GM18868 (cell line): ENCODE measurements at regions not wholly inside any gene's neighbourhood (a gene's known extent, or its start where the extent isn't known, plus 50 kb on each side); places are given as distances from the start of the nearest gene placed in this dataset.
"Not testable (repeated sequence)": the region's sequence is repeated elsewhere in the genome, so short reads cannot be mapped to it uniquely, and the experiment has no call there.

Experiments used
- ATAC-seq: cut with Tn5 transposase; IDR thresholded peaks from one replicate; pipeline ENCODE4 v1.9.1; 2021; ENCODE audit warnings: mild to moderate bottlenecking, moderate library complexity; ENCODE audit not compliant: unreplicated experiment

DNA sequence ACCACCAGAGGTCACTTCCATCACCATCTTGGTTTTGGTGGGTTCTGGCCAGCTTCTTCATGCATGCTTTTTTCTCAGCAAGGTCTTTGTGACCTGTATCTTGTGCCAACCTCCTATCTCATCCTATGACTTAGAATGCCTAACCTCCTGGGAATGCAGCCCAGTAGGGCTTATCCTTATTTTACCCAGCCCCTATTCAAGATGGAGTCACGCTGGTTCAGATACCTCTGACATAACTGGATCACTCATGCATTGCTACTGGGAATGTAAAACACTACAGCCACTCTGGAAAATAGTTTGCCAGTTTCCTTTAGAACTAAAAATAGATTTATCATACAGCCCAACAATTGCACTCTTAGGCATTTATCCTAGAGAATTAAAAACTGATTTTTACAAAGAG lies 219.2 kb downstream of the IRS1 start:
- no peak for ATAC-seq

DNA sequence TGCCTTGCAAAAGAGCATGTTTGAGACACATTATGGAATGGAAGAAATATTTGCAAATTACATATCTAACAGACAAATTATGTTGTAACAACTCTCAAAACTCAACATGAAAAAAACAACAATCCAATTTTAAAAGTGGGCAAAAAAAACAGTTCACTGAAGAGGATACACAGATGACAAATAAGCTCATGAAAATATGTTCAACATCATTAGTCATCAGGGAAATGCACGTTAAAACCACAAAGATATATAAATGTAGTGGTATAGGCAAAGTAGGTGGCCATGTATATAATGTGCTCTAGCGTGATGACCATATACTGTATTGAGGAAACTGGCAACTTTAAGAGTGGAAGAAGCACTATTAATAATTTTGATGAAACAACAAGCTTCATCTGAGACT lies 220.1 kb downstream of the IRS1 start:
- no peak for ATAC-seq

DNA sequence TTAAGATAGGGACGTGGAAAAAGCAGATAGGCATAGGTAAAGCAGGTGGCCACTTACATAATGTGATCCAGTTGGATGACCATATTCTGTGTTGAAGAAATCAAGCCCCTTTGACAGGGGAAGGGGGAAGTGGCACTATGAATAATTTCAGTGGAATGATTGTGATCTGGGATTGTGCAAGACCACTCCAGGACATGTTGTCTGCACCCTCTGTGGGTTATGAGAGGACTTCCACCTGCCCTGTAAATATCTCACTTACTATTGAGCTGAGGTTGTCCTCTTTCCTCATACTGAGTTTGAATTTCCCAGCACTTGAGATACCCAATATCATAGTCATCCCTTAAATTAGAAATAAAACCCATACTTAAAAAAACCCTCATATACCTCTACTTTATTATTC lies 220.7 kb downstream of the IRS1 start:
- ATAC-seq, result no peak

DNA sequence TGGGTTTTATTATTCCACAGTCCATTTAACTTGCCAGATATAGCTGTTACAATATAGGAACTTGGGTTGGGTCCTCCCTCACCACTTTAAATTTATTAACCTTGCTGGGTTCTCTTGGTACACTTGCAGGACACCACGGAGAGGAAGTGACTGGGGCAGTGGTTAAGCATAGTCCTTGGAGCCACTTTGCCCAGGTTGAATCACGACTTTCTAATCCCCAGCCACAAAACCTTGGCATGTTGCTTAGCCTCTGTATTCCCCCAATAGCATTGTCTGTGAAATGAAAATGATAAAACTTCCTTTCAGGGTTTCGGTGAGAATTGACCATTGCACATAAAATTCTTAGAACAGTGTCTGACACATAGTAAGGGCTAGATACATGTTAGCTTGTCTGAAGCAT lies 221.2 kb downstream of the IRS1 start:
- ATAC-seq, result no peak

DNA sequence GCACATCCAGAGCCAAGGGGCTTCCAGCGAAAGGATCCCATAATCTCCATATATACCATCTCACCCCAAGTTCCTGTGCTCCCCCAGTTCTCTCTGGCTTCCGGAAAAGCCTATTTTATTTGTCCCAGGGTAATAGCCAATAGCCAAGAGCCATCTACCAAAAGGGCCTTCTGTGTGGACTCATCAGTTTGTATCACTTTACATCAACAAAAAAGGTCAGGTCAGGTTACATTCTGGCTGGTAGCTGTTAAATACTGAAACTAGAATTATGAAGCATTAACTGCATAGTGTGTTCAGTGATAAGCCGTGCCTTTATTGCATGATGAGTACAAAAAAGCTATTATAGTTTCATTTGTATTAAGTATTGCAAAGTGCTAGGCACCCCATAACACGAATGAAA lies 223.7 kb downstream of the IRS1 start:
- ATAC-seq, result no peak

DNA sequence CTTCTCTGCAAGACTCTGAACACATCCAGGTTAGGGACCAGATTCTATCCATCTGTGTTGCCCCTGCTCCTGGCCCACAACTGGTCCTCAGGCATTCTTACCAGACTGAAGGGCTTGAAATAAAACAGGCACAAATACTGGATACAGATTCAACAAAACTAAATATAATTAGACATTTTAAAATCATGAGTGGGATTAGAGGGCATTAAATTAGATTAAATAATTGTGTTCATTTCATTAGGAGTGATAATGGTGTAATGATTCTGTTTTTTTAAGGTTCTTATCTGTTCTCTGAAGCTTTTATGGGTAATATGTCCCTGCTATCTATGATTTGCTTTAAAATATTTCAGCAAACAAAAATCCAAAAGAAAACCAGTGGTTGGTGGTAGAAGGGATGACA lies 226.5 kb downstream of the IRS1 start:
- ATAC-seq, result no peak

DNA sequence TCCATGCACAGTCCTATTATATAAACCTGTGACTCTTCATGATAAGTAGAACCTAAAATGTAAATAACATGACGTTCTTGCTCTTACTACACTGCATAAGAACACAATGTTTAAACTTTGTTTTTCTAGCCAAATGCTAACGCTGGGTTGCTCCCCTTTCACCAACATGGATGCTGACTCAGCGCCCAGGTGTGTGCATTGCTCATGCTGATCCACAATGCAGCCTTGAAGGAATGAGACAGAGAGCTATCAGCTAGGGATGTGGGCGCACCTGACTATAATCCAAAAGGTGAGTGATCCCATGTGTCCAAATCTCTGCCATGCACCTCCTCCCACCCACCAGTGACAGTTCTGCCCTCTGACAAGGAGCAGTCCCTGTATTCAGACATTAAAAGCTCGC lies 235.0 kb downstream of the IRS1 start:
- ATAC-seq, result no peak

DNA sequence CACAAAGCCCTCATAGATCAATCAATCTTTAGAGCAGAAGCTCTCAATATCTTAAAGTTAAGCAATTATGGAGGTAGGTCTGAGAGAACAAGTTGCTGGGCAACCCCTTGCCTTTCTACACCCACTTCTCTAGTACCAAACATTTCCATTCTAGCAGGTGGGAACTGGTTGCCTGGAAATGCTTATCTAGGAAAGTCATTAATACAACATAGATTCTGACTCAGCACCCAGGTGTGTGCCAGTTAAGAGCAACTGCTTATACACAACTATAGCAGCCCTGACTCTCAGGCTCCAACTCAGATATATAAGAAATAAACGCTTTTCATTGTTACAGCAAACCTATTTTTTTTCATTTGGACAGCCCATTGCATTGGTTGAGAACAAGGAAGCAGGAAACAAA lies 237.7 kb downstream of the IRS1 start:
- ATAC-seq, result no peak

DNA sequence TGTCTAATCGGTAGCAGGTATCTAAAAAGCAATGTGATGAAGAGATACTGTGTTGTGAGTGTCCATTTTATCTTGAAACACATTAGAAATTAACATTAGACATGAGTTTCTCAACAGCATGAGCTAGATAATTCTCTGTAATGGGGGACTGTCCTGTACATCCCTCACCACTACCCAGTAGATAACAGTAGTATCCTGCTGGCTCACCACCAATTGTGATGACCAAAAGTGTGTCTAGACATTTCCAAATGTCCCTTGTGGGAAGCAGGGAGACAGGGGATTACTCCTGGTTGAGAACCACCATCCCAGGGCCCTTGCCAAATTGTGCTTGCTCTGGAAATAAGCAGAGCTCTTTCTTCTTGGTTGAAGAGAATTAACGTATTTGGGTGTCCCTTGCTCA lies 239.3 kb downstream of the IRS1 start:
- no peak for ATAC-seq

DNA sequence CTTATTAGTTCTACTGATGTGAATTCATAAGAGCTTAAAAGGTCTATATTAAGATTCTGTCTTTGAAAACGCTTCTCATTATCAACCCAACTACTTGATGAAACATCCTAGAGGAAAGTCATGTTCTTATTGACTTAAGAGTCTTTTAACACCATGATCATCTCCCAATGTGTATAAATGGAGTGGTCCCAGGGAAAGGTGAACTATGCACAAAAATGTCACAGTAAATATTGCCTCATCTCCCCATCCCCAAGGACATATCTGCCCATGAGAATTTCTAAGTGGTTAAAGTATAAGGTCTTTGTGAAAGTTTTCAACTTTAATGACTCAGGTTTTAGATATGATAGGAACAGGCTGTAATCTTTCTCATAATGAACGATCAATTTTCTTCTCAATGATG lies 240.1 kb downstream of the IRS1 start:
- ATAC-seq, result no peak

DNA sequence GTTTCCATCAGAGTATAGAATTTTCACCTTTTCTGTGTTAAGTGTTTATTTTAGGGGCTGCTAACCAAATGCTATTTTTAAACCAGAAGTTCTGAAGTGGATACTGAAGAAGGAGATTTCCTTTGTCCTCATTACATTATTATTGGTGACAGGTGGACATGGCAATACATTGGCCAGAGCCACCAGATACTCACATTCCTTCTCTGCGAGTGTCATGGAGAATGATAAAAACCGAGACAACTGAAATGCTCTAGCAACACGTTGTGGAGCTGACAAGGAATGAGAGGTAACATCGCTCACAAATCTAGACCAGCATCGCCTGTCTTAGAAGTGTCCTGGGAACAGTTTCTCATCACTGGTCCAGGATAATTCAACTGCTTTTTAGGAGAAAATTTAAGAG lies 241.2 kb downstream of the IRS1 start:
- ATAC-seq, result no peak

DNA sequence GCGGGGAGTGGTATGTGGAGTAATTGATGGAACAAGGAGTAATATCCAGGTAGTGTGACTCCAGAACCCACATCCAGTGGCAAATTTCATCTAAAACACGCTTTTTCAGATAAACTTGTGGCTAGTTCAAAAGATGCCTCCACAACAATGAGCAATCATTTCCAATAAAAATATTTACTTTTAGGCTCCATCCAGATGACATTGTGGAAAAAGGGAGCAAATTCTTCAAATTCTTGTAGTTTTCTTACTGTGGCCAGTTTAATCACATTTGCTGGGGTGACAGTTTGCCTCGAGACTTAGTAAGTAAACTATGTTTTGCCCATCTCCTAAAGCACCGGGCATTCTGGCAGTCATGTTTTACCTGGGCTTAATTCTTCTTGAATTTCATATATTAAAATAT lies 243.6 kb downstream of the IRS1 start:
- no peak for ATAC-seq

DNA sequence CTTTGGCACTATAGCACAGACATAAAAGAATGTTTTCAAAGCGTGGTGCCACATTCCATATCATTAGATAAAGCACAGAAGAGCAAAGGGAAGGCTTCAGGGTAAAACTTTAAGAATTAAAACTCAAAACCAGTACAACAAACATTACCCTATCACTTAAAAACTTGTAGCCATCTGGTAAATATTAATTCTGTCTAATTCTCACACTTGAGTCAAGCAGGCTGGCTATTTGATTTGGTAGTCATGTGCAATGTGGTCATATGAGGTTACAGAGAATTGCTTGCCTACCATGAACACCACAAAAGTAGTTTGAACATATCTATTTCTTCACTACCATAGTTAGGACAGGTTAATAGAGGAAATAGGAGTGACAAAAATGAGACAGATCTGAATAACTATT lies 244.9 kb downstream of the IRS1 start:
- no peak for ATAC-seq

DNA sequence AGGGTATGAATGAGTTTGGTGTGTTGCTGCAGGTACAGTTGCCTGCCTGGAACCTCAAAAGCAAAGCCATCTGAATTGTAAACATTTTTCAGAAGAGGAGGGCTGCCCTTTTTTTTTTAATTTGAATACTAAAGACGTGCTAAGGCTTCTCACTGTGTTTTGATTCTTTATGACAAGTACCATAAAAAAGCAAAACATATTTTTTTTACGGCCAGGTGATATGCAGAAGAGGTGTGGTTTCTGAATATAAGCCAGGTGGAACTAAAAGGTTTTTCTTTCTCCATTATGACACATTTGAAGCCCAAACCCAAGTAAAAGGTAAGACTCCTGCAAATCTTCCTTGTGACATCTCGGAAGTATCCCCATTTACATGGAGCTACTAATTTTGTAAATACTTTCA lies 246.3 kb downstream of the IRS1 start:
- no peak for ATAC-seq

DNA sequence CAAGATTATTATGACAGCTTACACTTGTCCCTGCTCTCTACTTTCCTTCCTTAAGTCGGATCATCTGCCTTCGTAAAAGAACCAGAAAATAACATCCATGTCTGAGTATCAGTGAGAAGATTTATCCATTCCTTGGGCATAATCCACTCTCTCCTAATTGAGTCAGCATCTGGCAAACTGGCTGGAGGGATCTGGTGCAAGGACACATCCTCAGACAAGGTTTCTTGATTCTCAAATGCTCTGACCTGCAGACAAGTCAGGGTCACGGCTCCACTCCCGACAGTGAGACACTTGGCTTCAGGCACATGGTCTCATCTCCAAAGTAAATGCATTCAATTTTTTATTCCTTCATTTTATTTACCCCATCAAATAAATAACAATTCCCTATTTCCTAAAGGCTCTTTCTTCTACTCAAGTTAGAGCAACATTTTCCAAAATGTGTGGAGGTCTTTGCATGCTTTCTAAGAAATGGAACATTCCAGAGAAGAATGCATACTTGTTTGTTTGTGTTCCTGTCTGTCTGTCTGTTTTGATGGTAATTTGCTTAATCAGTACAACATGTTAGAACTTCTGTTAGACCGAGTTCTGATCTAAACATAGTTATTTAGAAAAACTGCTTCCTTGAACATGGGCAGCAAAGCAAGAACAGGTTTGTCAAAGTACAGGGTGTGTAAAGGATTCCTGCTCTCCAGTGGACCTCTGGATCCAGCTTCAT lies 246.9 kb downstream of the IRS1 start:
- no peak for ATAC-seq

DNA sequence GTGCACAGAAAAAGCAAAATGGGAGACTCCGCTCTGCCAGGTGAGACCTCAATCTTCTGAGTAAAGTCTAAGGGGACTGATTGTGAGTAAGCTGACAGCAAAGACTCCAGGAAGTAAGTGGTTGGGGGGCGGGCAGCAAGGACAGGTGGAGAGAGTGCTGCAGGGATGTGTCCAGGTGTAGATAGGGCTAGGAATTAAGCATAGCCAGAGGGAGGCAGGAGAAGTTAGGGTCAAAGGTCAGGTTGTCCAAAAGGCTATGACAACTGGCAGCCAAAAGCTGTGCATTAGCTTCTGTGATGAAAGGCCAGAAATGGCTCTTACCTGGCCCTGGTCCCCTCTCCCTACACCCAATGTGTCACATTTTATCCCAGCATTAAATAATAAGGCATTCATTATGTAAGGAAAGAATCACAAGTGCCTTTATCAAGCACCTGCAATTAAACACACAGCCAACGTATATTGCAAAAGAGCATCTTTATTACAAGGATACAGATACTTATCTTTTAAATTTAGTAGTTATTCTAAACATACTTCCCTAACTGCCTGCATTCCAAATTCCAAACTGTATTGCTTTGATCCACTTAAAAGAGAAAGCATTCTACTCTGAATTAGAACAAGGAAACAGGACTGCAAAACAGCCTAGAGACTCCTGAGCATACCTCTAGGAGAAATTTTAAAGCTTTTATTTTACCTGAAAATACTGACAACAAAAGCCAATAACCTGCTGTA lies 247.9 kb downstream of the IRS1 start:
- no peak for ATAC-seq

DNA sequence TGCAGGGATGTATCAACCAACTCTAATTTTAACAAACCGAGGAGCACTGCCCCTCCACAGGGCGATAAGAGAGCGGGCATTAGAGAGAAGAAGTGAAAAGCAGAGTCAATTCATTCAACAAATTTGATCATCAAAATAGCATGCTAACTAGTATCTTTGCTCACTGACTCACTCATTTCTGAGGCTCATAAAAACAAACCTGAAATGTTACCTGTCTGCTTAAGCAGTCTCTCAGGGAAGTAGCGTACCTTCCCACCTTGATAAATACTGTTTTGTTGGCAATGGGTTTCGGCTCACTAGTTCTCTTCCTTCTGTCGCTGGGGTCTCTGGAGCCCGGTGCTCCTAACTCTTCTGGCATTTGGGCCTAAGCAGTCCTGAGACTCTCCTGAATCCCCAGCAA lies 248.8 kb downstream of the IRS1 start:
- ATAC-seq, result no peak

DNA sequence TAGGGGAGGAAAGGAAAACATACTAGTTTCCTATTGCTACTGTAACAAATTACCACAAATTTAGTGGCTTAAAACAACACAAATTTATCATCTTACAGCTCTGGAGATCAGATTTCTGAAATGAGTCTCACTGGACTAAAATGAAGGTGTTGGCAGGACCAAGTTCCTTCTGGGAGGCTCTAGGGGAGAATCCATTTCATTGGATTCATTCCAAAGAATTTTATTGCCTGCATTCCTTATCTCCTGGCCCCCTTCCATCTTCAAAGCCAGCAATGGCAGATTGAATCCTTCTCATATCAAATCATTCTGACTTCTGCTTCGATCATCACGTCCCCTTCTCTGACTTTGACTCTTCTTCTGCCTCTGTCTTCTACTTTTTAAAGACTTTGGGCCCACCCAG lies 250.9 kb downstream of the IRS1 start:
- no peak for ATAC-seq

DNA sequence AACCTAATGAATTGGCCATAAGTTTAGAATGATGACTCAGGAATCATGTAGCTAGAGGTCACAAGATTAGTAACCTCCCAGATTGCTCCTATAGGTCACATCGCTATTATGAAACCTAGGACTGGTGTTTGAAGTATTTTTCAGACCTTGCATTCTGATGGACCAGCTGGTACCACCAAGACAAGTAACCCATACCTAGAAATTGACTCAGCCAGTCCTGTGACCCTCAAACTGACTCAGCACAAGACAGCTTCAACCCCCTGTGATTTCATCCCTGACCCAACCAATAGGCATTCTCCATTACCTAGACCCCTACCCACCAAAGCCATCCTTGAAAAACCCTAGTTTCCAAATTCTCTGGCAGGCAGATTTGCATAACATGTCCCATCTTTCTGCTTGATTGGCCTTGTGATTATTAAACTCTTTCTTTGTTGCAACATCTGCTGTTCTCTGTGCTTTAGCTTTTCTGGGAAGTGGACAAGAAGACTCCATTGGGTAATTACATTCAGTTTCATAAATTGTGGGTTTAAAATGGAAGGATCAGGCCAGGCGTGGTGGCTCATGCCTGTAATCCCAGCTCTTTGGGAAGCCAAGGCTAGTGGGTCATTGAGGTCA lies 254.9 kb downstream of the IRS1 start:
- no peak for ATAC-seq

DNA sequence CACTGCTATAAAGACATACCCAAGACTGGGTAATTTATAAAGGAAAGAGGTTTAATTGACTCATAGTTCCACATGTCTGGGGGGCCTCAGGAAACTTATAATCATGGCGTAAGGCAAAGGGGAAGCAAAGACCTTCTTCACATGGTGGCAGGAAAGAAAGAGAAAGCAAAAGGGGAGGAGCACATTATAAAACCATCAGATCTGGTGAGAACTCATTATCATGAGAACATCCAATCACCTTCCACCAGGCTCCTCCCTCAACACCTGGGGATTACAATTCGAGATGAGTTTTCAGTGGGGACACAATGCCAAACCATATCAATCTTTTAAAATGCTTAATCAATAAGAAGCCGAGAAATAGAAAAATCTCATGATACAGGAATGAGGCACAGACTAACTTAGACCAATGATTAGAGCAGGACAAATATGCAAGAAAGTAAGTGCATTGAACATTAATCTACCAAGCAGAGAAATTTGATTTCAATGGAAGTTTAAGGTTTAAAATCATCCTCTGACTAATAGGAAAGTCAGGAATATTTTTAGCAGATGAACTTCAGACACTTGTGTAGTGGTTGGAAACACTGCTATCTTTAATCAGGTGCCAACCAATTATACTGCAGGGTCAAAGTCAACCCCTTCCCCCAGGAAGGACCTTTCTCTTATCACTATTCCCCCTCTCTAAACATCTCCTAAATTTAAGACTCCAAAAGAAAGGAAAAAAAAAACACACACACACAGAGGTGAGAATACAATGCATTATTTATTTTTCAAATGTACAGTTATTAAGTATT lies 259.2 kb downstream of the IRS1 start:
- no peak for ATAC-seq

DNA sequence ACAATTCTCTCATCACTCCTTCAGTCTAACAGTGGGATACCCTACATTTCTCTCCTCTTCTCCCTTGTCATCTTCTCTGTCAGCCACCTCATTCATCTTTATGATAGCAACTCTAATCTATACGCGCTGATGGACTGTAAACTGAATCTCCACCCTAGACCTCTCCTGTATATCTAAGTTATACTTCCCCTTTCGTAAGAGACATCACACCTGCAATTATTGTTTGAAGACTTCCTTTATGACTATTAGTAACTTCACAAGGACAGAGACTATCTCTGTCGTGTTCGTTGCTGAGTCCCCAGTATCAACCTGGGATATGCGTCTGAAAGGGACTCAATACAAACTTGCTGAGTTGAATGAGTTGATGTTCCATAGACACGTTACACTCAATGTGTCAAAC lies 263.2 kb downstream of the IRS1 start:
- ATAC-seq, result peak; percentile 52

DNA sequence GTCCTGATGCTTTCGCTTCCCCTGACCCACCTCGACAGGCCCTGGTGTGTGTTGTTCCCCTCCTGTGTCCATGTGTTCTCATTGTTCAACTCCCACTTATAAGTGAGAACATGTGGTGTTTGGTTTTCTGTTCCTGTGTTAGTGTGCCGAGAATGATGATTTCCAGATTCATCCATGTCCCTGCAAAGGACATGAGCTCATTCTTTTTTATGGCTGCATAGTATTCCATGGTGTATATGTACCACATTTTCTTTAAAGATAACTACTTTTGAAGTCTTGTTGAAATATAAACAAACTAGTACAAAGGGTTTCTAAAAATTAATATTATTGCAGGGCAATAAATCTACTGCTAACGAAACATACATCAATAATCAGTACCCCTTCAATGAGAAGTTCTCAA lies 266.6 kb downstream of the IRS1 start:
- ATAC-seq, result not testable (repeated sequence)
